ENCODE measurements at regions not wholly inside any gene's neighbourhood (a gene's known extent, or its start where the extent isn't known, plus 50 kb on each side); places are given as distances from the start of the nearest gene placed in this dataset.

DNA sequence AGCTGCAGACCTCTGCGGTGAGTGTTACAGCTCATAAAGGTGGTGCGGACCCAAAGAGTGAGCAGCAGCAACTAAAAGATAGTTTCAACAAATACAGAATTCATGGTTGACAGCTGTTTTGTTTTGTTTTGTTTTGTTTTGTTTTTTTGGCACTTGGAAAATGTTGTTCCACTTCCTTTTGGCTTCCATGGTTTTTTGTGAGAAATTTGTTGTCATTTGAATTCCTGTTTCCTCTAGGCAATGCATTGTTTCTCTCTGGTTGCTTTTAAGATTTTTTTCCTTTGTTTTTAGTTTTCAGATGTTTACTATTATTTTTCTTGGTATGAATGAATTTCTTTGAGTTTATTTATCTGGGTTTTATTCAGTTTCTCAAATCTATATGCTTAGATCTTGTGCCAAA, 229.4 kb downstream of the MID1IP1 start:
- ChIA-PET POLR2A (no interaction called here), CTCF (no interaction called here)
- no peak overlapping the region for H3K4me3 ChIP-seq (ENCODE audit: low read depth, low read length)
- H3K4me1 ChIP-seq (ENCODE audit: control insufficient read depth, insufficient read depth, low read length) = no peaks in the 10 kb centered on the region
- TF ChIP-seq, protein P1, sequence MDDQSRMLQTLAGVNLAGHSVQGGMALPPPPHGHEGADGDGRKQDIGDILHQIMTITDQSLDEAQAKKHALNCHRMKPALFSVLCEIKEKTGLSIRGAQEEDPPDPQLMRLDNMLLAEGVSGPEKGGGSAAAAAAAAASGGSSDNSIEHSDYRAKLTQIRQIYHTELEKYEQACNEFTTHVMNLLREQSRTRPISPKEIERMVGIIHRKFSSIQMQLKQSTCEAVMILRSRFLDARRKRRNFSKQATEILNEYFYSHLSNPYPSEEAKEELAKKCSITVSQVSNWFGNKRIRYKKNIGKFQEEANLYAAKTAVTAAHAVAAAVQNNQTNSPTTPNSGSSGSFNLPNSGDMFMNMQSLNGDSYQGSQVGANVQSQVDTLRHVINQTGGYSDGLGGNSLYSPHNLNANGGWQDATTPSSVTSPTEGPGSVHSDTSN (CRISPR knock-in tag; IDR thresholded peaks at IDR 0.05) = no peak
- TF ChIP-seq, protein P2, sequence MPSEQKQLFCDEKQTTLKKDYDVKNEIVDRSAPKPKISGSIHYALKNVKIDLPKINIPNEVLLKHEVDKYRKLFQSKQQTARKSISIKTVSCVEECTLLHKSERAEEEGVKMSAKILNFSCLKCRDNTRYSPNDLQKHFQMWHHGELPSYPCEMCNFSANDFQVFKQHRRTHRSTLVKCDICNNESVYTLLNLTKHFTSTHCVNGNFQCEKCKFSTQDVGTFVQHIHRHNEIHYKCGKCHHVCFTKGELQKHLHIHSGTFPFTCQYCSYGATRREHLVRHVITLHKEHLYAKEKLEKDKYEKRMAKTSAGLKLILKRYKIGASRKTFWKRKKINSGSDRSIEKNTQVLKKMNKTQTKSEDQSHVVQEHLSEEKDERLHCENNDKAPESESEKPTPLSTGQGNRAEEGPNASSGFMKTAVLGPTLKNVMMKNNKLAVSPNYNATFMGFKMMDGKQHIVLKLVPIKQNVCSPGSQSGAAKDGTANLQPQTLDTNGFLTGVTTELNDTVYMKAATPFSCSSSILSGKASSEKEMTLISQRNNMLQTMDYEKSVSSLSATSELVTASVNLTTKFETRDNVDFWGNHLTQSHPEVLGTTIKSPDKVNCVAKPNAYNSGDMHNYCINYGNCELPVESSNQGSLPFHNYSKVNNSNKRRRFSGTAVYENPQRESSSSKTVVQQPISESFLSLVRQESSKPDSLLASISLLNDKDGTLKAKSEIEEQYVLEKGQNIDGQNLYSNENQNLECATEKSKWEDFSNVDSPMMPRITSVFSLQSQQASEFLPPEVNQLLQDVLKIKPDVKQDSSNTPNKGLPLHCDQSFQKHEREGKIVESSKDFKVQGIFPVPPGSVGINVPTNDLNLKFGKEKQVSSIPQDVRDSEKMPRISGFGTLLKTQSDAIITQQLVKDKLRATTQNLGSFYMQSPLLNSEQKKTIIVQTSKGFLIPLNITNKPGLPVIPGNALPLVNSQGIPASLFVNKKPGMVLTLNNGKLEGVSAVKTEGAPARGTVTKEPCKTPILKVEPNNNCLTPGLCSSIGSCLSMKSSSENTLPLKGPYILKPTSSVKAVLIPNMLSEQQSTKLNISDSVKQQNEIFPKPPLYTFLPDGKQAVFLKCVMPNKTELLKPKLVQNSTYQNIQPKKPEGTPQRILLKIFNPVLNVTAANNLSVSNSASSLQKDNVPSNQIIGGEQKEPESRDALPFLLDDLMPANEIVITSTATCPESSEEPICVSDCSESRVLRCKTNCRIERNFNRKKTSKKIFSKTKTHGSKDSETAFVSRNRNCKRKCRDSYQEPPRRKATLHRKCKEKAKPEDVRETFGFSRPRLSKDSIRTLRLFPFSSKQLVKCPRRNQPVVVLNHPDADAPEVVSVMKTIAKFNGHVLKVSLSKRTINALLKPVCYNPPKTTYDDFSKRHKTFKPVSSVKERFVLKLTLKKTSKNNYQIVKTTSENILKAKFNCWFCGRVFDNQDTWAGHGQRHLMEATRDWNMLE (tag by site-specific recombination; conservative IDR thresholded peaks at IDR 0.05; ENCODE audit: low read depth) = no peak
- TF ChIP-seq, protein P3, sequence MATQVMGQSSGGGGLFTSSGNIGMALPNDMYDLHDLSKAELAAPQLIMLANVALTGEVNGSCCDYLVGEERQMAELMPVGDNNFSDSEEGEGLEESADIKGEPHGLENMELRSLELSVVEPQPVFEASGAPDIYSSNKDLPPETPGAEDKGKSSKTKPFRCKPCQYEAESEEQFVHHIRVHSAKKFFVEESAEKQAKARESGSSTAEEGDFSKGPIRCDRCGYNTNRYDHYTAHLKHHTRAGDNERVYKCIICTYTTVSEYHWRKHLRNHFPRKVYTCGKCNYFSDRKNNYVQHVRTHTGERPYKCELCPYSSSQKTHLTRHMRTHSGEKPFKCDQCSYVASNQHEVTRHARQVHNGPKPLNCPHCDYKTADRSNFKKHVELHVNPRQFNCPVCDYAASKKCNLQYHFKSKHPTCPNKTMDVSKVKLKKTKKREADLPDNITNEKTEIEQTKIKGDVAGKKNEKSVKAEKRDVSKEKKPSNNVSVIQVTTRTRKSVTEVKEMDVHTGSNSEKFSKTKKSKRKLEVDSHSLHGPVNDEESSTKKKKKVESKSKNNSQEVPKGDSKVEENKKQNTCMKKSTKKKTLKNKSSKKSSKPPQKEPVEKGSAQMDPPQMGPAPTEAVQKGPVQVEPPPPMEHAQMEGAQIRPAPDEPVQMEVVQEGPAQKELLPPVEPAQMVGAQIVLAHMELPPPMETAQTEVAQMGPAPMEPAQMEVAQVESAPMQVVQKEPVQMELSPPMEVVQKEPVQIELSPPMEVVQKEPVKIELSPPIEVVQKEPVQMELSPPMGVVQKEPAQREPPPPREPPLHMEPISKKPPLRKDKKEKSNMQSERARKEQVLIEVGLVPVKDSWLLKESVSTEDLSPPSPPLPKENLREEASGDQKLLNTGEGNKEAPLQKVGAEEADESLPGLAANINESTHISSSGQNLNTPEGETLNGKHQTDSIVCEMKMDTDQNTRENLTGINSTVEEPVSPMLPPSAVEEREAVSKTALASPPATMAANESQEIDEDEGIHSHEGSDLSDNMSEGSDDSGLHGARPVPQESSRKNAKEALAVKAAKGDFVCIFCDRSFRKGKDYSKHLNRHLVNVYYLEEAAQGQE (tag by site-specific recombination; IDR thresholded peaks at IDR 0.05) = no peak
- TF ChIP-seq ZNF311 (tag by site-specific recombination; IDR thresholded peaks at IDR 0.05; ENCODE audit: borderline replicate concordance) (no peak), ZNF747 (tag by site-specific recombination; IDR thresholded peaks at IDR 0.05) (no peak), ZNF221 (tag by site-specific recombination; IDR thresholded peaks at IDR 0.05; ENCODE audit: borderline replicate concordance) (no peak), SETDB1 (IDR thresholded peaks at IDR 0.05; ENCODE audit: insufficient read length, low read length) (no peak), ZNF341 (tag by site-specific recombination; IDR thresholded peaks at IDR 0.05; ENCODE audit: low read depth) (no peak), GLIS2 (tag by site-specific recombination; IDR thresholded peaks at IDR 0.05) (no peak), ZNF777 (tag by site-specific recombination; IDR thresholded peaks at IDR 0.05; ENCODE audit: borderline replicate concordance) (no peak), ZNF600 (tag by site-specific recombination; IDR thresholded peaks at IDR 0.05) (no peak), EGR2 (tag by site-specific recombination; IDR thresholded peaks at IDR 0.05; ENCODE audit: low read depth) (no peak), ZNF423 (tag by site-specific recombination; IDR thresholded peaks at IDR 0.05) (no peak), ZNF629 (tag by site-specific recombination; IDR thresholded peaks at IDR 0.05) (no peak), BCL11B (tag by site-specific recombination; IDR thresholded peaks at IDR 0.05; ENCODE audit: low read depth) (no peak), ZNF707 (tag by site-specific recombination; IDR thresholded peaks at IDR 0.05) (no peak), ZNF626 (tag by site-specific recombination; IDR thresholded peaks at IDR 0.05) (no peak)
- TF ChIP-seq, protein P4, sequence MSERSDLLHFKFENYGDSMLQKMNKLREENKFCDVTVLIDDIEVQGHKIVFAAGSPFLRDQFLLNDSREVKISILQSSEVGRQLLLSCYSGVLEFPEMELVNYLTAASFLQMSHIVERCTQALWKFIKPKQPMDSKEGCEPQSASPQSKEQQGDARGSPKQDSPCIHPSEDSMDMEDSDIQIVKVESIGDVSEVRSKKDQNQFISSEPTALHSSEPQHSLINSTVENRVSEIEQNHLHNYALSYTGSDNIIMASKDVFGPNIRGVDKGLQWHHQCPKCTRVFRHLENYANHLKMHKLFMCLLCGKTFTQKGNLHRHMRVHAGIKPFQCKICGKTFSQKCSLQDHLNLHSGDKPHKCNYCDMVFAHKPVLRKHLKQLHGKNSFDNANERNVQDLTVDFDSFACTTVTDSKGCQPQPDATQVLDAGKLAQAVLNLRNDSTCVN (tag by site-specific recombination; optimal IDR thresholded peaks at IDR 0.05) = no peak
- TF ChIP-seq, protein P5, sequence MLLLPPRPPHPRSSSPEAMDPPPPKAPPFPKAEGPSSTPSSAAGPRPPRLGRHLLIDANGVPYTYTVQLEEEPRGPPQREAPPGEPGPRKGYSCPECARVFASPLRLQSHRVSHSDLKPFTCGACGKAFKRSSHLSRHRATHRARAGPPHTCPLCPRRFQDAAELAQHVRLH (tag by site-specific recombination; IDR thresholded peaks at IDR 0.05) = no peak
- no peaks in the 10 kb centered on the region for H3K9me3 ChIP-seq (ENCODE audit: control insufficient read depth, insufficient read depth, low read depth, low read length)
- no peak overlapping the region for H3K27ac ChIP-seq (ENCODE audit: extremely low read depth, low read depth, low read length)
- H3K36me3 ChIP-seq (ENCODE audit: control insufficient read depth in 2 of 2, insufficient read depth in 1 of 2, low read length in 2 of 2) = no peaks in the 10 kb centered on the region

All from HEK293 (cell line).